HEK293 (cell line): ENCODE measurements at regions not wholly inside any gene's neighbourhood (a gene's known extent, or its start where the extent isn't known, plus 50 kb on each side); places are given as distances from the start of the nearest gene placed in this dataset.

ENCODE experiments used
- CTCF ChIP-seq: fragments of 450-650 bp; formaldehyde crosslinking; IDR thresholded peaks from 2 replicates; pipeline ENCODE4 v1.5.1; 2016; ENCODE audit warnings: missing biosample characterization, missing genetic modification characterization
- ZFHX2 ChIP-seq: fragments of 450-650 bp; formaldehyde crosslinking; conservative IDR thresholded peaks from 2 replicates; pipeline ENCODE4 v1.5.1; 2016; ENCODE audit warnings: missing biosample characterization, missing genetic modification characterization
- ZFP41 ChIP-seq: fragments of 450-650 bp; formaldehyde crosslinking; IDR thresholded peaks from 2 replicates; pipeline ENCODE4 v1.5.1; 2016; ENCODE audit warnings: missing biosample characterization, missing genetic modification characterization, borderline replicate concordance
- ZNF274 ChIP-seq, 2 experiments: fragments of 200-500 bp in 1 of 2; fragments of 450-650 bp in 1 of 2; sonication (Bioruptor generic) in 1 of 2; formaldehyde crosslinking in 1 of 2; IDR thresholded peaks; 2 replicates each; pipeline versions ENCODE4 v1.5.1 to v1.6.1; 2014 to 2016; ENCODE audit warnings: borderline replicate concordance in 1 of 2, inconsistent platforms in 1 of 2, low read length in 1 of 2, missing biosample characterization in 1 of 2, missing genetic modification characterization in 1 of 2

GRCh38 chr5:144710637-144711036 lies 540.0 kb downstream of the KCTD16 start:
- TF ChIP-seq ZFP41 (no peak), ZFHX2 (tag by site-specific recombination) (no peak), CTCF (tag by site-specific recombination) (no peak), ZNF274 (IDR thresholded peaks at IDR 0.05; ENCODE audit: low read length) (no peak), ZNF274 (tag by site-specific recombination; IDR thresholded peaks at IDR 0.05; ENCODE audit: borderline replicate concordance) (no peak)
